ENCODE measurements at regions not wholly inside any gene's neighbourhood (a gene's known extent, or its start where the extent isn't known, plus 50 kb on each side); places are given as distances from the start of the nearest gene placed in this dataset.

- no peaks in the 10 kb centered on the region for H3K27me3 ChIP-seq (replicated peaks in 1 of 4; ENCODE audit: control extremely low read depth in 1 of 4, control insufficient read depth in 3 of 4, insufficient read depth in 4 of 4, low read length in 3 of 4)
- H3K27ac ChIP-seq (ENCODE audit: low read length in 2 of 2), result no peak overlapping the region
- no peak for TF ChIP-seq EZH2 (IDR thresholded peaks at IDR 0.05; ENCODE audit: borderline replicate concordance, insufficient read depth, low read depth, low read length, poor library complexity, severe bottlenecking)
- no peak for TF ChIP-seq CTCF (IDR thresholded peaks at IDR 0.05)
- H3K4me3 ChIP-seq (ENCODE audit: control extremely low read depth in 1 of 5, extremely low read depth in 1 of 5, insufficient read depth in 1 of 5, low read depth in 2 of 5, low read length in 4 of 5), result no peak overlapping the region
- no peaks in the 10 kb centered on the region for H3K79me2 ChIP-seq (ENCODE audit: control insufficient read depth, insufficient read depth, low read length)
- DNase-seq (no peak), ATAC-seq (ENCODE audit: low read depth) (no peak)
- no peak overlapping the region for H3K4me2 ChIP-seq (replicated peaks; ENCODE audit: low read depth, low read length, poor library complexity, severe bottlenecking)
- no peaks in the 10 kb centered on the region for H3K36me3 ChIP-seq (replicated peaks in 1 of 2; ENCODE audit: control extremely low read depth in 1 of 2, control insufficient read depth in 1 of 2, extremely low read depth in 1 of 2, insufficient read depth in 2 of 2, low read length in 1 of 2)
- peaks cover 0 to 13% (median 10%) of the 10 kb centered on the region in 3 donors for H3K9me3 ChIP-seq (ENCODE audit: control extremely low read depth in 1 of 3, control insufficient read depth in 2 of 3, insufficient read depth in 1 of 3, low read length in 2 of 3)
- Mint-ChIP-seq H3K27ac (no peak overlapping the region), H3K27me3 (no peaks in the 10 kb centered on the region), H3K4me3 (no peak overlapping the region), H3K9me3 (ENCODE audit: insufficient read depth) (peaks cover 3% of the 10 kb centered on the region), H3K4me1 (no peaks in the 10 kb centered on the region)
- 100% methylated on average over 1 of the region's 2 CpGs for WGBS (ENCODE audit: insufficient coverage)
- CTCF ChIA-PET, result no interaction called here
- H2AFZ ChIP-seq (ENCODE audit: insufficient read depth, low read depth, low read length, poor library complexity, severe bottlenecking), result no peak overlapping the region
- intact Hi-C loops (cut with micrococcal nuclease), result no loop called here
- no peaks in the 10 kb centered on the region for H4K20me1 ChIP-seq (ENCODE audit: control insufficient read depth, insufficient read depth, low read length, poor library complexity, severe bottlenecking)
- POLR2A ChIA-PET, result no interaction called here
- H3K9ac ChIP-seq (ENCODE audit: low read length), result no peak overlapping the region
- H3K4me1 ChIP-seq (ENCODE audit: control insufficient read depth in 2 of 2, insufficient read depth in 2 of 2, low read length in 2 of 2), result no peaks in the 10 kb centered on the region
Observed at GRCh38 chr2:189344043-189344442, 97.2 kb upstream of the WDR75 start.

GRCh38 chr2:189347540-189347939 lies 93.7 kb upstream of the WDR75 start:
- Histone ChIP-seq H3K36me3 (replicated peaks in 1 of 2; ENCODE audit: control extremely low read depth in 1 of 2, control insufficient read depth in 1 of 2, extremely low read depth in 1 of 2, insufficient read depth in 2 of 2, low read length in 1 of 2) (no peaks in the 10 kb centered on the region), H3K27me3 (replicated peaks in 1 of 4; ENCODE audit: control extremely low read depth in 1 of 4, control insufficient read depth in 3 of 4, insufficient read depth in 4 of 4, low read length in 3 of 4) (no peaks in the 10 kb centered on the region), H2AFZ (ENCODE audit: insufficient read depth, low read depth, low read length, poor library complexity, severe bottlenecking) (no peak overlapping the region), H3K4me3 (ENCODE audit: control extremely low read depth in 1 of 5, extremely low read depth in 1 of 5, insufficient read depth in 1 of 5, low read depth in 2 of 5, low read length in 4 of 5) (no peak overlapping the region), H3K9me3 (ENCODE audit: control extremely low read depth in 1 of 3, control insufficient read depth in 2 of 3, insufficient read depth in 1 of 3, low read length in 2 of 3) (no peaks in the 10 kb centered on the region), H3K4me1 (ENCODE audit: control insufficient read depth in 2 of 2, insufficient read depth in 2 of 2, low read length in 2 of 2) (no peaks in the 10 kb centered on the region), H3K9ac (ENCODE audit: low read length) (no peak overlapping the region), H3K27ac (ENCODE audit: low read length in 2 of 2) (no peak overlapping the region), H4K20me1 (ENCODE audit: control insufficient read depth, insufficient read depth, low read length, poor library complexity, severe bottlenecking) (no peaks in the 10 kb centered on the region), H3K4me2 (replicated peaks; ENCODE audit: low read depth, low read length, poor library complexity, severe bottlenecking) (no peak overlapping the region), H3K79me2 (ENCODE audit: control insufficient read depth, insufficient read depth, low read length) (no peaks in the 10 kb centered on the region)
- DNase-seq (no peak), ATAC-seq (ENCODE audit: low read depth) (no peak)
- ChIA-PET POLR2A (no interaction called here), CTCF (no interaction called here)
- intact Hi-C loops (cut with micrococcal nuclease), result no loop called here
- H3K27ac Mint-ChIP-seq, result no peak overlapping the region
- no peaks in the 10 kb centered on the region for H3K27me3 Mint-ChIP-seq
- TF ChIP-seq CTCF (IDR thresholded peaks at IDR 0.05) (no peak), EZH2 (IDR thresholded peaks at IDR 0.05; ENCODE audit: borderline replicate concordance, insufficient read depth, low read depth, low read length, poor library complexity, severe bottlenecking) (no peak)
- no peaks in the 10 kb centered on the region for H3K9me3 Mint-ChIP-seq (ENCODE audit: insufficient read depth)
- WGBS (ENCODE audit: insufficient coverage), result no CpG with 5 or more reads among the region's 1 CpG
- H3K4me1 Mint-ChIP-seq, result no peaks in the 10 kb centered on the region
- H3K4me3 Mint-ChIP-seq, result no peak overlapping the region
